ENCODE measurements at regions not wholly inside any gene's neighbourhood (a gene's known extent, or its start where the extent isn't known, plus 50 kb on each side); places are given as distances from the start of the nearest gene placed in this dataset.

- no peaks in the 10 kb centered on the region for H3K9me1 ChIP-seq (replicated peaks; ENCODE audit: control insufficient read depth, extremely low read depth, insufficient read depth, low read length)
- H3K9me3 ChIP-seq (replicated peaks; ENCODE audit: control insufficient read depth, insufficient read depth, low read length) = no peaks in the 10 kb centered on the region
- no TSS peak for BruUV-seq (replicated peaks)
- no peak overlapping the region for H3K9ac ChIP-seq (replicated peaks; ENCODE audit: extremely low read depth, insufficient read depth, low read length)
- intact Hi-C loops (cut with micrococcal nuclease) = no loop called here
- H3K4me1 ChIP-seq (ENCODE audit: control insufficient read depth, extremely low read depth, insufficient read depth, low read length) = no peaks in the 10 kb centered on the region
- no peak overlapping the region for H3K27ac ChIP-seq (ENCODE audit: insufficient read depth, low read depth, low read length)
- TF ChIP-seq FOS (IDR thresholded peaks at IDR 0.05; ENCODE audit: borderline replicate concordance, insufficient read depth, low read length) (no peak), POLR2A (IDR thresholded peaks at IDR 0.05; ENCODE audit: low read depth, low read length) (no peak), MAX (IDR thresholded peaks at IDR 0.05; ENCODE audit: insufficient read depth, insufficient read length) (no peak), CTCF (IDR thresholded peaks at IDR 0.05; ENCODE audit: extremely low read depth in 1 of 2, insufficient read depth in 1 of 2, low read depth in 1 of 2, low read length in 2 of 2) (no peak), MYC (IDR thresholded peaks at IDR 0.05; ENCODE audit: low read depth, low read length) (no peak), GATA2 (IDR thresholded peaks at IDR 0.05; ENCODE audit: insufficient read depth, insufficient read length, low read depth, low read length) (no peak), EZH2 (IDR thresholded peaks at IDR 0.05; ENCODE audit: borderline replicate concordance, low read depth, low read length, severe bottlenecking) (no peak), JUN (IDR thresholded peaks at IDR 0.05; ENCODE audit: borderline replicate concordance, insufficient read depth, insufficient read length, low read depth) (no peak), POLR2AphosphoS5 (IDR thresholded peaks at IDR 0.05; ENCODE audit: insufficient read depth, low read depth, low read length) (no peak)
- H3K27me3 ChIP-seq (ENCODE audit: control insufficient read depth in 2 of 2, insufficient read depth in 2 of 2, low read length in 2 of 2) = no peaks in the 10 kb centered on the region
- no peak for FAIRE-seq
- ChIA-PET POLR2A (no interaction called here), CTCF (no interaction called here)
- H3K79me2 ChIP-seq (ENCODE audit: control insufficient read depth, insufficient read depth, low read length) = no peaks in the 10 kb centered on the region
- no peaks in the 10 kb centered on the region for H3K36me3 ChIP-seq (ENCODE audit: control insufficient read depth in 2 of 2, extremely low read depth in 1 of 2, insufficient read depth in 2 of 2, low read length in 2 of 2)
- H4K20me1 ChIP-seq (replicated peaks; ENCODE audit: control insufficient read depth, extremely low read depth, insufficient read depth, low read length) = no peaks in the 10 kb centered on the region
- dilution Hi-C loops (cut with MboI; ENCODE audit: extremely low pct_ligation_motif_present, low sequenced_read_pairs) = no loop called here
- no peak overlapping the region for H3K4me2 ChIP-seq (ENCODE audit: insufficient read depth, low read length)
- no peak overlapping the region for H3K4me3 ChIP-seq (replicated peaks in 1 of 3; ENCODE audit: insufficient read depth in 1 of 3, low read depth in 1 of 3, low read length in 3 of 3)
- no peak for DNase-seq (ENCODE audit: low read depth, low spot score)
- no peak overlapping the region for H2AFZ ChIP-seq (ENCODE audit: low read depth, low read length)
Observed at GRCh38 chr12:67881565-67881964, 107.7 kb upstream of the IFNG-AS1 start.
